ENCODE measurements at regions not wholly inside any gene's neighbourhood (a gene's known extent, or its start where the extent isn't known, plus 50 kb on each side); places are given as distances from the start of the nearest gene placed in this dataset.

DNA sequence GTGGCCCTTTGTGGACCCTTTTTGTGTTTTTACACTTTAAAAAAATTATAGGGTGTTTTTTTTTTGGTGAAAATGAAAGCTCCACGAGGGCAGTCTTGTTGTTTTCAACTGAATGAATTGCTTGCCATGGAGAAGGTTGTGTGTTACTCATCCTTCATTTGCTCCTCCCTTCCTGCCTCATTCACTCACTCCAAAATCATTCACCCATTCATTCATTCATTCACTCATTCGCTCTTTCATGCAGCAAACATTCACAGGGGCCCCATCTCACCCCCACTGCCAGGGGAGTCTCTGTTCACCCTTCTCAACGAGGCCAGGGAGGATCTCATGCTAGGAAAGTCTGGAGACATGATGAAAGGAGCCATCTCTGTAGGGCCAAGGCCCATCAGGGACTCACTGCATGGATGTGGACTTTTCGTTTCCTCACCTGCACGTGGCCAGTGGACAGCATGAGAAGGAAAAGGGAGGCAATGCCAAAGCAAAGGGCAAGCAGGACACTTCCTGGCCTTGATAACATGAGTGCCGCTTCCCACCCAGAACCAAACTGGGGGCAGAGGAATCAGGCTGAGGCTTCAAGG, 62.8 kb upstream of the COL13A1 start:
- no peak for TF ChIP-seq CTCF (IDR thresholded peaks at IDR 0.05; ENCODE audit: insufficient read depth, low read depth, low read length)
- DNase-seq (ENCODE audit: low read depth) = no peak

DNA sequence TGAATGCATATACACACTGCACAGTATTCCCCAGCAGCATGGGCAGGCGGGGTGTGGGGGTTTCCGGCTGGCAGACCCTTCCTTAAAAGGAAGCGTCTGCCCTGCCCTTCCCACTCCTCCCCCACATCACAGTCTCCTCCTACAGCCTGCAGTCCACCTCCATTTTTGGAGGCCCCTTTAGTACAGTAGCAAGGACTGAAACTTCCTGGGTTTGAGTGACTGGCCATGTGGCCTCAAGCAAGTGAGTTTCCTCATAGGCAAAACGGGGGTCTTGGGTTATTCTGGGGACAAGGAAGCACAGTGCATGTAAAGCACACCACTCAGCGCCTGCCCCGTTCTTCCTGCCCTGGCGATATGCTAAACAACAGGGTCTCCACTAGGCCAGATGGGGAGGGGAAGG, 62.1 kb upstream of the COL13A1 start:
- no peak for TF ChIP-seq CTCF (IDR thresholded peaks at IDR 0.05; ENCODE audit: insufficient read depth, low read depth, low read length)
- H3K4me3 ChIP-seq (ENCODE audit: low read depth, low read length) = no peak overlapping the region
- no peak for DNase-seq (ENCODE audit: low read depth)

More for the DNA sequence above, 62.8 kb upstream of the COL13A1 start:
- no peak overlapping the region for H3K4me3 ChIP-seq (ENCODE audit: low read depth, low read length)

DNA sequence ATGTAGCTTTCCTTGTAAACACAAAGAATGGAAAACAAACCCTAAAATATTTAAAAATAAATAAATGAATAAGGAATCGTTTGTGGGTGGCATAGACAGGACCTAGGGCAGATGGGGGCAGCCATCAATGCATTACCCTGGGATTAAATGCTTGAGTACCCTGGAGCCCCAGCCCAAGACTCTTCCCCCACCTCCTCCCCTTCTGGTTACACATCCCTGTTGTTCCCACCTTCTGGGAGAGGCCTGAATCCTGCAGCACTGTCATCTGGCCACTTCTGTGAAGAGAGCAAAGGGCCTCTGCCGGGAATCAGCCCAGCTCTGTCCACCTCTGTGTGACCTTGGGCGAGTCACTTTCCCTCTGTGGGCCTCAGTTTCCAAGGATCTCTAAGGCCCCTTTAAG, 61.6 kb upstream of the COL13A1 start:
- no peak for TF ChIP-seq CTCF (IDR thresholded peaks at IDR 0.05; ENCODE audit: insufficient read depth, low read depth, low read length)
- no peak for DNase-seq (ENCODE audit: low read depth)
- no peak overlapping the region for H3K4me3 ChIP-seq (ENCODE audit: low read depth, low read length)

DNA sequence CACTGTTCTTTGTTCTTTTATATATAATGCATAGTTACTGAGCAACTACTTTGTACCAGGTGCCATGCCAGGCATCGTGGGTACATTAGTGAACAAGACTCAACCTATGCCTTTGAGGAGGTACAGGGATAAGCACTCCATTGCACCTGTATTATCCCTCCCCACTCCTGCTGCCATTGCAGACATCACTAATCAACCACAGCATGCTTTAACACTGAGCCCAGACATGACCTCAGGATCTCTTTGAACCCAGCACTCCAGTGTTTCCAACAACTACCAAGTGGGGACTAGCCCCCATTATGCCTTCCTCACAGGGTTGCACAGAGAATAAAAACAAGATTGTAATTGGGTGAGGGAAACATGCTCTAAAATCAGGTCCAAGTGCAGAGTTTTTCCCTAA, 60.5 kb upstream of the COL13A1 start:
- DNase-seq (ENCODE audit: low read depth) = no peak
- TF ChIP-seq CTCF (IDR thresholded peaks at IDR 0.05; ENCODE audit: insufficient read depth, low read depth, low read length) = no peak
- no peak overlapping the region for H3K4me3 ChIP-seq (ENCODE audit: low read depth, low read length)

DNA sequence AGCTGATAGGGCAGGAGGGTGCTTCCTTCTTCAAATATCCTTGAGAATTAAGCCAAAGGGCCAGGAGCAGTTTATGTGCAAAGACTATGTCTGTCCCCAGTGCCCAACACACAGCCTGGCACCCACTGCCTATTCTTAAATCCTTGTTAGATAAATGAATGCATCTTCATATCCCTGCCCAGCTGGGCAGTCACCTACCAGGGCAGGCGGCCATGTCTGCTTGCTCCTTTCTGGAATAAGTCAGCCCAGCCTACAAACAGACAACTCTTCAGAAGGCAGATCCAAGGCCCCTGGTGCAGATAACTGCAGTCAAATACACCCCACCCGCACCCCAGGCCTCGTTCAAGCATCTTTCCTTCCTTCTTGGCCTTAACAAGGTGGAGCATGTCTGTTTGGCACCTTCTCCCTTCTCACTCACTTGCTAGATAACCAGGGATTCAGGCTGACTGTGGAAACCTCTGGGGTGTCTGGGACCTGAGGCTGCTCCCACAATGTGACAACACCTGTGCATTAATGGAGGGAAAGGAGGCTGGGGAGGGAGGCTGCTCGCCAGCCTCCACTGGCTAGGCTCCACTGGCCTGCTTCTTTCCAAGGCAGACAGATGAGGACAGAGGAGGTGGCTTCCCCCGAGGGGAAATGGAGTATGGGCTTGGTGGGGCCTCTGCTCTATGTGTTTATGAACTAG, 59.9 kb upstream of the COL13A1 start:
- DNase-seq (ENCODE audit: low read depth) = no peak
- H3K4me3 ChIP-seq (ENCODE audit: low read depth, low read length) = no peak overlapping the region
- no peak for TF ChIP-seq CTCF (IDR thresholded peaks at IDR 0.05; ENCODE audit: insufficient read depth, low read depth, low read length)

DNA sequence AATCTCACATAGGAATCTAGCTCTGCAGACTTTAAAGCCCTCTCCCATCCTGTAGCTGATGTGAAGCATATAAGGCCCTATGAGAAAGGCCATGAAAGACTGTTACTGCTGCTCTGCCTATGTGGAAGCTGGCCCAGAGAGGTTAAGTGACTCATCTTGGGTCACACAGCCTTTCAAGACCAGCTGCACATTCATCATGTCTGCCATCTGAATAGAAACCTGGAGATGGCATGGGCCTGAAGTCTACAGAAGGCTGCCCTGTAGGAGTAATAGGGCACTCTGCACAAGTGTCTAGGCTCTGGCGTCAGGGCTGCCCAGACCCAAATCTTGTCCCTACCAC, 59.4 kb upstream of the COL13A1 start:
- TF ChIP-seq CTCF (IDR thresholded peaks at IDR 0.05; ENCODE audit: insufficient read depth, low read depth, low read length) = no peak
- no peak for DNase-seq (ENCODE audit: low read depth)
- H3K4me3 ChIP-seq (ENCODE audit: low read depth, low read length) = no peak overlapping the region
